Adrenal gland (tissue), 9 donors: ENCODE measurements at regions not wholly inside any gene's neighbourhood (a gene's known extent, or its start where the extent isn't known, plus 50 kb on each side); places are given as distances from the start of the nearest gene placed in this dataset.

Source experiments
- DNase-seq, 7 donors: peaks; one replicate each; pipeline ENCODE4 v3.0.0-alpha.2; 2019 to 2020
- H3K27ac ChIP-seq, 5 donors: fragments of 200-600 bp; sonication (generic) in 4 of 5; 1 replicate in 3 of 5; 2 replicates in 2 of 5; pipeline versions ENCODE4 v1.5.1 to v1.8.0; 2016 to 2020; ENCODE audit warnings: mild to moderate bottlenecking in 1 of 5
- H3K27me3 ChIP-seq: fragments of 200-600 bp; 2 replicates; pipeline ENCODE4 v1.8.0; 2021
- H3K36me3 ChIP-seq, 2 donors: fragments of 200-600 bp; replicated peaks in 1 of 2; 1 replicate in 1 of 2; 2 replicates in 1 of 2; pipeline versions ENCODE4 v1.5.1 to v1.8.0; 2018 to 2022
- H3K4me1 ChIP-seq, 2 donors: fragments of 200-600 bp; replicated peaks in 1 of 2; 1 replicate in 1 of 2; 2 replicates in 1 of 2; pipeline versions ENCODE4 v1.5.1 to v1.8.0; 2018 to 2021
- H3K4me3 ChIP-seq, 4 donors: fragments of 200-600 bp; sonication (generic) in 3 of 4; one replicate each; pipeline ENCODE4 v1.5.1; 2016 to 2018
- H3K9me3 ChIP-seq, 3 donors: fragments of 200-600 bp; sonication (generic) in 1 of 3; replicated peaks in 1 of 3; 1 replicate in 2 of 3; 2 replicates in 1 of 3; pipeline versions ENCODE4 v1.5.1 to v1.8.0; 2016 to 2021
- CTCF ChIP-seq, 6 experiments: fragments of 450-650 bp in 4 of 6; fragments of 200-600 bp in 2 of 6; sonication (generic) in 1 of 6; IDR thresholded peaks; 1 replicate in 5 of 6; 2 replicates in 1 of 6; pipeline versions ENCODE4 v1.5.1 to v1.8.0; 2016 to 2021; ENCODE audit warnings: antibody characterized with exemption in 6 of 6, mild to moderate bottlenecking in 2 of 6, moderate library complexity in 1 of 6
- POLR2A ChIP-seq, 2 donors: fragments of 450-650 bp; IDR thresholded peaks; one replicate each; pipeline ENCODE4 v1.6.1; 2017; ENCODE audit warnings: antibody characterized with exemption in 2 of 2, mild to moderate bottlenecking in 2 of 2, moderate library complexity in 1 of 2
- WGBS, 4 donors: extraction: QIAGEN DNeasy Blood & Tissue Kit in 2 of 4; methylation state at CpG; one replicate each; pipeline versions ENCODE4 v1.1.5 to v1.1.7; 2013 to 2017; 5-methylcytosine and 5-hydroxymethylcytosine counted together
- intact Hi-C, 2 donors: fragments of 100-400 bp; cut with DNase I; formaldehyde crosslinking; loops; one replicate each; pipeline versions ENCODE4 v1.14.1 to v1.15.0; 2022 to 2023
- donor health status: healthy with polysubstance abuse.
- donor health status: Bipolar disorder and iron deficiency.
- donor health status: DM: yes; HTN: yes; CAD: no.
- donor health status: DM: no; HTN: no; CAD: no.
- donor health status: DM: no; HTN: no; CAD: no.

DNA sequence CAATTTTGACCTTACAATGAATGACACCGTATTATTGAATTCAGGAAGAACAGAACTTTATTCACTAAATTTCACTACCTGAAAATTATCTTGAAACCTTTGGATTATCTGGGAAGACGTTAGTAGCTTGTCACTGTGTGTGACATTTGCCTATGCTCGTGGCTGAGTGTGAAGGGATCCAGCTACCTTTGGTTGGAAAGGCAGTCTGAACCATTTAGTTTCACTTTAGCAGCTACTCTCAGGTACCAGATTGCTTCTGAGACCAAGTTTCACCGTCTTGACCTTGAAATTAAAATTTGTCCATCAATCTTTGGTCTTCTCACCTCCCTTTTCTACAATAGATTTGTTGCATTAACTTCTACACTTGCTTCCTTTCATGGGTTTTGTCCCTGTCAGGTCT lies 637.5 kb downstream of the MBD2 start:
- Histone ChIP-seq H3K9me3 (no peaks in the 10 kb centered on the region), H3K36me3 (no peaks in the 10 kb centered on the region), H3K27me3 (no peaks in the 10 kb centered on the region), H3K4me3 (no peak overlapping the region), H3K27ac (no peak overlapping the region), H3K4me1 (no peaks in the 10 kb centered on the region)
- no peak for TF ChIP-seq CTCF (IDR thresholded peaks at IDR 0.05)
- TF ChIP-seq POLR2A (IDR thresholded peaks at IDR 0.05): no peak
- DNase-seq: no peak
- intact Hi-C loops: no loop called here
- WGBS, 4 donors: 57 to 74% (median 68%) methylated on average over 4 of the region's 4 CpGs
